DMS 273 (cell line): ENCODE measurements at regions not wholly inside any gene's neighbourhood (a gene's known extent, or its start where the extent isn't known, plus 50 kb on each side); places are given as distances from the start of the nearest gene placed in this dataset.
"Not testable (repeated sequence)": the region's sequence is repeated elsewhere in the genome, so short reads cannot be mapped to it uniquely, and the experiment has no call there.

Source experiments
- DNase-seq: peaks from one replicate; lab custom pipeline; 2025; ENCODE audit not compliant: unreplicated experiment; lab: John Stamatoyannopoulos, UW

DNA sequence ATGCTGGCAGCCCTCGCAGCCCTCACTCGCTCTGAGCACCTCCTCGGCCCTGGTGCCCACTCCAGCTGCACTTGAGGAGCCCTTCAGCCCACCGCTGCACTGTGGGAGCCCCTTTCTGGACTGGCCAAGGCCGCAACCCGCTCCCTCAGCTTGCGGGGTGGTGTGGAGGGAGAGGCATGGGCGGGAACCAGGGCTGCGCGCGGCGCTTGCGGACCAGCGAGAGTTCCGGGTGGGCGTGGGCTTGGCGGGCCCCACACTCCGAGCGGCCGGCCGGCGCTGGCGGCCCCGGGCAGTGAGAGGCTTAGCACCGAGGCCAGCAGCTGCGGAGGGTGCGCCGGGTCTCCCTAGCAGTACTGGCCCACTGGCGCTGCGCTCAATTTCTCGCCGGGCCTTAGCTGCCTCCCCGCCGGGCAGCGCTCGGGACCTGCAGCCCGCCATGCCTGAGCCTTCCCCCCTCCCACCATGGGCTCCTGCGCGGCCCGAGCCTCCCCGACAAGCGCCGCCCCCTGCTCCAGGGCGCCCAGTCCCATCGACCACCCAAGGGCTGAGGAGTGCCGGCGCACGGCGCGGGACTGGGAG, 283.7 kb upstream of the TMEM132C start:
- not testable (repeated sequence) for DNase-seq

DNA sequence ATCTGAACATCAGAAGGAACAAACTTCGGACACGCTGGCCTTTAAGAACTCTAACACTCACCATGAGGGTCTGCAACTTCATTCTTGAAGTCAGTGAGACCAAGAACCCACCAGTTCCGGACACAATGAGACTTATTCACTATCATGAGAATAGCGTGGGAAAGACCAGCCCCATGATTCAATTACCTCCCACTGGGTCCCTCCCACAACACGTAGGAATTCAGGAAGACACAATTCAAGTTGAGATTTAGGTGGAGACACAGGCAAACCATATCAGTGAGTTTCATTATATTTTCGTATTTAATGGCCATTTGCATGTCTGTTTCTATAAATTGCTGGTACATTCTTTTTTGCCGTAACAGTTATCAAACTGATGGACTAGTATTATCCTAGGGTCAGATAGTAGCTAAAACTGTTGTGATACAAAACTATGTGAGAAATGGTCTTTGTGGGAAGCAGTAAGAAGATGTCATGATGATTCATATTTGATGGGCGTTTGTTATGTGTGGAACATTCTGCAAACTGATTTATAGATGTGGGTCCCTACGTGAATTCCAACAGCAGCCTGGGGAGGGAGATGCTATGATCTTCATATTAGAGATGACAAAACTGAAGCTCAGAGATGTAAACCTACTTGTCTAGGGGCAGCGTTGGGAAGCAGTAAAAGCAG, 282.4 kb upstream of the TMEM132C start:
- DNase-seq, result no peak

DNA sequence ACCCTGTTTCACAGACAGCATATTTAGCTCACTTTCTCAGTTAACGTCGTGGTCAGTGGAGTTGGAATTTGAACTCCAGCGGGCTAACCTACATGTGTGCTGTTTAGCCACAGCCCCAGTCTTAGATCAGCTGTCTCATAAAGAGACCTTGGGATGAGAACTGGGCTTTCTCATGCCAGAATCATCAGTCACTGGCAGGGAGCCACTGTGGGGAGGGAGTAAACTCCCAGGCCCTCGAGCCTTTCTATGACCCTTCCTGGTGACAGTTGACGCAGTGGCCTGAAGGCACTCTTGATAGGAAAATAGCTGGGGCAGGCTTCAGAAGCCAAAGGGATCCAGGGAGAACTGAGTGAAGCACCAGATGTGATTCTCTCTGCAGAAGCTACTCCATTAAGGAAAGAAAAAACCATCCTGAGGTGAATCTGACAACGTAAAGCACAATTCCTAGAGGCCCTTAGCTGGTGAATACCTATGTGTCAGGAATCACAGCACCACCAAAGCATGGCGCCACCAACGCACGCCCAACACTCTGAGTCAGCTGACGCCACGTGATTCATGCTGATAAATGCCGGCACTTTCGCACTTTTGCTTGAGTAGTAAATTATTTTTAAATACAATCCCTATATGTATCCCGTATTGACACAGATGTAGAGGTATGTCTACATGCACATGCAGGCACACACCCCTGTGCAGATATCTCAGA, 279.6 kb upstream of the TMEM132C start:
- DNase-seq, result peak; percentile 4

GRCh38 chr12:127991485-127991884, 275.5 kb upstream of the TMEM132C start:
- DNase-seq, result no peak

GRCh38 chr12:127998988-127999387, 268.0 kb upstream of the TMEM132C start:
- DNase-seq, result no peak

DNA sequence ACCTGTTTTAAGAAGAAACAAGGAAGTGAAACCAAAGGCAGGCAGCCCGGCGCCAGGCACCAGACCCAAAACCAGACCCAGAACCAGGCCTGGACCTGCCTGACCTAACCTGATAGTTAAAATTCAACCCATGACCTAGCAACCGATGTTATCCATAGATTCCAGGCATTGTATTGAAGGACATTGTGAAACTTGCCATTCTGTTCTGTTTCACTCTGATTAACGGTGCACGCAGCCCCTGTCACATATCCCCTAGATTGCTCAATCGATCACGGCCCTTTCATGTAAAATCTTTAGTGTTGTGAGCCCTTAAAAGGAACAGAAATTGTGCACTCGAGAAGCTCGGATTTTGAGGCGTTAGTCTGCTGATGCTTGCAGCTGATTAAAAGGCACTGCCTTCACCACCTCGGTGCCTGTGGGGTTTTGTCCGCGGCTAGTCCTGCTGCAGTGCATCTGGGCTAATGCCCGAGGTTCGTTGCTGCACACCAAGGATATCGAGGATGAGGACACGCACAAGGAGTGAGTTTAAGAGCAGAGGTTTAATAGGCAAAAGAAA, 262.5 kb upstream of the TMEM132C start:
- no peak for DNase-seq

GRCh38 chr12:128007250-128007649, 259.7 kb upstream of the TMEM132C start:
- no peak for DNase-seq

DNA sequence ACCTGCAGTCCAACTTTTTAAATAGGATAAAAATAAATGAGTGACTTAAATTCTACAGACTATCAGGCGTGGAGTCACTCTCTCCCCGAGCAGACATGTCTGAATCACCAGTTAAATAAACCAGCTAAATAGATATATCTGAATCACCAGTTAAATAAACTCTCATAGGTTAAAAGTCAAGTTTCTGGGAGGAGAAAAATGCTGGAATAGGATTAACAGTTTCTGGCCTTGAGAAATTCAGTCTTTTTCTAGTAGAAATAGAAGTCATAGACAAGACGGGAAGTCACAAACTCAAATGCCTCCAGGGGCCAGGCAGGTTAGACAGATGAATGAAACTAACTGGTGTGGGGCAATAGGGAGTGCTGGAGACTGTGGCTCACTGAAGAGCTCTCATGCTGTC, 258.6 kb upstream of the TMEM132C start:
- no peak for DNase-seq

GRCh38 chr12:128009108-128009507, 257.9 kb upstream of the TMEM132C start:
- no peak for DNase-seq

GRCh38 chr12:128012110-128012509, 254.9 kb upstream of the TMEM132C start:
- DNase-seq, result no peak

DNA sequence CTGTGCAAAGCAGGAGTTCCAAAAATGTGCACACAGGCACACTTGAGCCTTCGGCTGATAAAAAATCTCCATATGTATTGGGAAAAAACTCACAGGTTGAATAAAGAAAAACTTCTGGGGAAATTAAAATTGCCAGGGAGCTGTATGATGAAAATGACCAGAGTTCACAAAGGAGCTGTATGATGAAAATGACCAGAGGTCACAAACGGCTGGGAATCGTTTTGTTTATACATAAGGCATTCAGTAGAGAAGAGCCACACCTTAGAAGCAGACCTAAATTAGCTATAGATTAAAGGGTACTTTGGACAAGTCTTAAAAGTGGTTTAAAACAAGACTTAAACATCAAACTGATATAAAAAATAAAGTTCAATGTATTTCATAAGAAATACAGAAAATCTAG, 251.7 kb upstream of the TMEM132C start:
- DNase-seq, result no peak

DNA sequence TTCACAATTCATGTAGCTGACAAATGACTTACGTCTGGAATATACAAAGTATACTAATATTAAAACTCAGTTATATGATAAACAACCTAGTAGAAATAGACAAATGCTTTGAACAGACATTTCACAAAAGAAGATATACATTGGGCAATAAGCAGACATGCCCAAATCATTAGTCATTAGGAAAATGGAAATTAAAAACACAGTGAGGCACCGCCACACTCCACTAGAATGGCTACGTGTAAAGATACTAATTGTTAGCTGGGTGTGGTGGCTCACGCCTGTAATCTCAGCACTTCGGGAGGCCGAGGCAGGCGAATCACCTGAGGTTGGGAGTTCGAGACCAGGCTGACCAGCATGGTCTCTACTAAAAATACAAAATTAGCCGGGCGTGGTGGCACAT, 248.9 kb upstream of the TMEM132C start:
- no peak for DNase-seq

DNA sequence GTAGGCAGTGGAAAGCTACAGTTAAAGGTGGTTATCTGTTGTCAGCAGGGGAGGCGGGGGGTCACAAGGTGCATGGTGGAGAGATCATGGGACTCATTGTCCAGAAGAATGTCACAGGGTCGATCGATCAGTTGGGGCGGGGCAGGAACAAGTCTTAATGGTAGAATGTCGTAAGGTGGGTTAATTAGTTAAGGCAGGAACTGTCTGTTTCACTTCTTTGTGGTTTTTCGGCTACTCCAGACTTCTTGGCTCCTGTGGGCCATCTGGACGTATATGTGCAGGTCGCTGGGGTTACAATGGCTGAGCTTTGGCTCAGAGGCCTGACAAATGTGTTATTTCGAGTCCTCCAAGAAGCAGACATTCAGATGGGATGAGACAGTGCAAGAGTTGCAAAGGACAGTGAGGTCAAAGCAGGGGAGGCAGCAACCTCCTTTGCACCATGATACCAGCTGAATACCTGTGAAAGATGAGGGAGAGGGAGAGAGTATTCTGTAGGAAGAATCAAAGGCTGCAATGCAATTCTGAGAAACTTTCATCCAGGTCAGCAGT, 246.9 kb upstream of the TMEM132C start:
- DNase-seq, result no peak

- DNase-seq, result no peak
These were observed 245.4 kb upstream of the TMEM132C start for GRCh38 chr12:128021561-128021960.

DNA sequence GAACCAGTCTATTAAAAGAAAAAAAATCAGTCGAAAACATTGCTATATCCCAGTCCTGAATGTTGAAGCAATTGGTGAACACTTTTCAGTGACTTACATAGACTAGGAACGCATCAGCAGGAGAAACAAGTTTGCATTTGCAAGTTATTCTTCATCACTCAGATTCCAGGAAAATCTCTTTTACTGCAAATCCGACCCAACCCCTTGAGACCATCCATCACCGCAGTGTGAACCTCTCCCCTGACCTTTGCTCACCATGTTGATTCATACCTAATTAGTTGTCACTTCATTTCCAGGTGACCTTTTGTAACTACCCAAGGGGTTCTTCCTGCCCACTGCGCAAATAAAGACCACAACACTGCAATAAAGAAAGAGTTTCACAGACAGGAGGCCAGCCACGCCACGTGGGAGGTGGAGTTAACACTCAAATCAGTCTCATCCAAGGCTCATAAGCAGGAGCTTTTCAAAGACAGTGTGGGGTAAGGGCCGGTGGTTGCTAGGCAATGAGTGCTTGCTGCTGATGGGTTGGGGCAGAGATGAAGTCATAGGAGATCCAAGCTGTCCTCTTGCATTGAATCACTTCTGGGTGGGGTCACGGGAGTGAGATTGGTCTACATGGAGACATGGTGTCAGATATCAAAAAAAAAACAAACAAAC, 241.3 kb upstream of the TMEM132C start:
- no peak for DNase-seq

DNA sequence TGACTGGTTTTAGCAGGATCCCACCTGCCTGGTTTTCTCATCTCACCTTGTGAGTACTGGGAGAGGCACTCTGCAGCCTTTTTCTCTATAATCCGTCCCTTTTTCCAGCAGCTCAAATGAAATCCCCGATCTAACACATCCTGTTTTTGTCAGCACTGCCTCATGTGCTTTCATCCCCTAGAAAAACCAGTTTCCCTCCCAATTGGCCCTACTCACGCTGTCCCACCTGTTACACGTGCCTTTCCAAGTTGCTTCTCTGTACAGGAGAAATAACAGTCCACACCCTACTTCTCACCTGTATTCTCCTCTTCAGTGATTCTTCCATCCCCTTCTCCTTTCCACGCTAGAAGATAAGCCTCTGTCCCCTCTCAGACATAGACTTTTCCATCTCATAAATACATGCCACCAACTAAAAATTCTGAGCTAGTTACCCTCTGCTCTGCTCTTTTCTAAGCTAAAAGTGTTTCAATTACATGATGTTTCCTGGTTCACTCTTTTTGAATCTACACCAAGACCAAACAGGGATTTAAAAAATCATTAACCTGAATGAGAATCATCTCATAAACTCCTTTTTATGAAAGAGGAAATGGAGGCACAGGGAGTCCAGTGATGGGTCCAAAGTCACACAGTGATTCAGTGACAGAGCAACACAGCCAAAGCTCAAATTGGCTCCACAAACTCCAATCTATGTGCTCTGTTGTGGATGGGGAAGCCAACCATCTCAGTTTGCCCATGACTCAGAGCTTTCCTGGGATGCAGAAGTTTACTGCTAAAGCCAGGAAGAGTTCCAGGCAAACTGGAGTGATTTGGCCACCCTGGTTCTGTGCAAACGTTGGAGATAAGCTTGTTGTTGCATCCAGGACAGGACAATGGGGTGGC, 240.0 kb upstream of the TMEM132C start:
- no peak for DNase-seq

GRCh38 chr12:128033473-128033872, 233.5 kb upstream of the TMEM132C start:
- DNase-seq, result no peak

DNA sequence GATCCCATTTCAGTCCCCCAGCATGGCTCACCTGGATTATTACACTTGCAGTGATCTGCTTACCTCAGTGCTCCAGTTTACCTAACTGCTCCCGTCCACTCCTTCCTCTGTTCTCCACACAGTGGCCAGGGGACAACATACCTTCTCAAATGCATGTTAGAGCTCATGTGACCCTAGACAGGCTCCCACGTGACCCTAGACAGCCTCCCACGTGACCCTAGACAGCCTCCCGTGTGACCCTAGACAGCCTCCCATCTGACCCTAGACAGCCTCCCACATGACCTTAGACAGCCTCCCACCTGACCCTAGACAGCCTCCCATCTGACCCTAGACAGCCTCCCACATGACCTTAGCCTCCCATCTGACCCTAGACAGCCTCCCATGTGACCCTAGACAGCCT, 226.0 kb upstream of the TMEM132C start:
- DNase-seq, result no peak

- not testable (repeated sequence) for DNase-seq
These were observed 224.7 kb upstream of the TMEM132C start for GRCh38 chr12:128042283-128042682.

DNA sequence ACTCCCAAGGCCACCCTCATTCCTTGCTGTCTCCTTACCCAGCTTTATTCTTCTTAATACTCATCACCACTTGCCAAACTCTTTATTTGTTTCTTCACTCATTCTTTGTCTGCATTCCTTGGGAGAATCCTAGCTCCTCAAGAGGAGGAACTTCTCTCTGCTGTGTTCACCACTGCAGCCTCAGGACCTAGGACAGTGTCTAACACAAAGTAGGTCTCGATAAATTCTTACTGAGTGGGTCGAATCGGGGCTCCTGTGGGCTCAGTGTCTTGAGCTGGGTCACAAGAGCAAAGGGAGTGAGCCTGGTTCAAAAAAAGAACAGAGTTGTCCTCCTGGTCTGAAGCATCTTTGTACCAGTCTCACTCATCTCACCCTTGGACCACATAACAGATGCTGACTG, 224.1 kb upstream of the TMEM132C start:
- no peak for DNase-seq
